ENCODE measurements at regions not wholly inside any gene's neighbourhood (a gene's known extent, or its start where the extent isn't known, plus 50 kb on each side); places are given as distances from the start of the nearest gene placed in this dataset.

DNA sequence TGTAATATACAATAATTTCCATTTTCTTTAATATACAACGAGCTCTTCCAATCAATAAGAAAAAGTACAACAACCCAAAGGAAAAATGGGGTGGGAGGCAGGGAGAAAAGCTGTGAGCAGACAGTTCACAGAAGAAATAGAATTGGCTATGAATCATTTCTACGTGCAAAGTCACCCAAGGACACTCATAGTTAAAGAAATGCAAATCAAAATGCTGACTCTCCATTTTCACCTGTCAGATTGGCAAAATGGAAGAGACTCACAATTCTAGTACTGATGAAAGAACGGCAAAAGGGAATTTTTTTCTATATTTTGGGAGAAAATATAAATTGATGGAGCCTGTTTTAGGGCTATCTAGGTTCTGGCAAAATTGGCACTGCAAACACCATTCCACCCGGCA, 116.3 kb upstream of the MEF2A start:
- FAIRE-seq (no peak), DNase-seq (no peak)
- Histone ChIP-seq H3K4me1 (ENCODE audit: control insufficient read depth in 2 of 3, insufficient read depth in 2 of 3, low read depth in 1 of 3, low read length in 3 of 3) (peaks cover 0 to 32% (median 11%) of the 10 kb centered on the region in 3 donors), H3K9me3 (ENCODE audit: control insufficient read depth in 2 of 3, insufficient read depth in 1 of 3, low read length in 3 of 3) (no peaks in the 10 kb centered on the region), H3K4me3 (ENCODE audit: low read length in 3 of 3) (no peak overlapping the region), H3K27ac (ENCODE audit: low read depth in 2 of 2, low read length in 2 of 2) (no peak overlapping the region), H3K36me3 (ENCODE audit: control insufficient read depth in 2 of 3, insufficient read depth in 3 of 3, low read length in 3 of 3) (no peaks in the 10 kb centered on the region), H3K9ac (ENCODE audit: low read length in 3 of 3) (no peak overlapping the region), H3K27me3 (ENCODE audit: control insufficient read depth, insufficient read depth, low read length) (no peaks in the 10 kb centered on the region)
- TF ChIP-seq CTCF (IDR thresholded peaks at IDR 0.05; ENCODE audit: borderline replicate concordance, extremely low read depth, insufficient read depth): no peak
- intact Hi-C loops (cut with DNase I): no loop called here

GRCh38 chr15:99450896-99451358, 114.9 kb upstream of the MEF2A start:
- Histone ChIP-seq H3K9ac (ENCODE audit: low read length in 3 of 3) (no peak overlapping the region), H3K4me3 (ENCODE audit: low read length in 3 of 3) (no peak overlapping the region), H3K27me3 (ENCODE audit: control insufficient read depth, insufficient read depth, low read length) (no peaks in the 10 kb centered on the region), H3K9me3 (ENCODE audit: control insufficient read depth in 2 of 3, insufficient read depth in 1 of 3, low read length in 3 of 3) (no peaks in the 10 kb centered on the region), H3K36me3 (ENCODE audit: control insufficient read depth in 2 of 3, insufficient read depth in 3 of 3, low read length in 3 of 3) (no peaks in the 10 kb centered on the region), H3K27ac (ENCODE audit: low read depth in 2 of 2, low read length in 2 of 2) (peak overlapping the region; percentile 59), H3K4me1 (ENCODE audit: control insufficient read depth in 2 of 3, insufficient read depth in 2 of 3, low read depth in 1 of 3, low read length in 3 of 3) (peaks cover 0 to 39% (median 13%) of the 10 kb centered on the region in 3 donors)
- intact Hi-C loops (cut with DNase I): no loop called here
- TF ChIP-seq CTCF (IDR thresholded peaks at IDR 0.05; ENCODE audit: borderline replicate concordance, extremely low read depth, insufficient read depth): no peak
- DNase-seq: peak in 3 of 5 donors; percentile 34 to 89 (median 68)
- FAIRE-seq: no peak

- Histone ChIP-seq H3K4me3 (ENCODE audit: low read length in 3 of 3) (no peak overlapping the region), H3K36me3 (ENCODE audit: control insufficient read depth in 2 of 3, insufficient read depth in 3 of 3, low read length in 3 of 3) (no peaks in the 10 kb centered on the region), H3K4me1 (ENCODE audit: control insufficient read depth in 2 of 3, insufficient read depth in 2 of 3, low read depth in 1 of 3, low read length in 3 of 3) (peaks cover 0 to 39% (median 13%) of the 10 kb centered on the region in 3 donors), H3K9me3 (ENCODE audit: control insufficient read depth in 2 of 3, insufficient read depth in 1 of 3, low read length in 3 of 3) (no peaks in the 10 kb centered on the region), H3K9ac (ENCODE audit: low read length in 3 of 3) (no peak overlapping the region), H3K27me3 (ENCODE audit: control insufficient read depth, insufficient read depth, low read length) (no peaks in the 10 kb centered on the region), H3K27ac (ENCODE audit: low read depth in 2 of 2, low read length in 2 of 2) (peak overlapping the region; percentile 59)
- DNase-seq (peak in 1 of 5 donors; percentile 55), FAIRE-seq (no peak)
- no peak for TF ChIP-seq CTCF (IDR thresholded peaks at IDR 0.05; ENCODE audit: borderline replicate concordance, extremely low read depth, insufficient read depth)
- intact Hi-C loops (cut with DNase I): no loop called here
Measured at GRCh38 chr15:99451484-99451883, 114.3 kb upstream of the MEF2A start.

GRCh38 chr15:99452010-99452409, 113.8 kb upstream of the MEF2A start:
- H3K36me3 ChIP-seq (ENCODE audit: control insufficient read depth in 2 of 3, insufficient read depth in 3 of 3, low read length in 3 of 3): no peaks in the 10 kb centered on the region
- no peak overlapping the region for H3K4me3 ChIP-seq (ENCODE audit: low read length in 3 of 3)
- peaks cover 0 to 36% (median 13%) of the 10 kb centered on the region in 3 donors for H3K4me1 ChIP-seq (ENCODE audit: control insufficient read depth in 2 of 3, insufficient read depth in 2 of 3, low read depth in 1 of 3, low read length in 3 of 3)
- no peaks in the 10 kb centered on the region for H3K9me3 ChIP-seq (ENCODE audit: control insufficient read depth in 2 of 3, insufficient read depth in 1 of 3, low read length in 3 of 3)
- no peak for TF ChIP-seq CTCF (IDR thresholded peaks at IDR 0.05; ENCODE audit: borderline replicate concordance, extremely low read depth, insufficient read depth)
- intact Hi-C loops (cut with DNase I): no loop called here
- no peak overlapping the region for H3K9ac ChIP-seq (ENCODE audit: low read length in 3 of 3)
- DNase-seq (peak in 1 of 5 donors; percentile 56), FAIRE-seq (no peak)
- H3K27me3 ChIP-seq (ENCODE audit: control insufficient read depth, insufficient read depth, low read length): no peaks in the 10 kb centered on the region
- H3K27ac ChIP-seq (ENCODE audit: low read depth in 2 of 2, low read length in 2 of 2): peak overlapping the region; percentile 59 to 84
